GM12878 (cell line): ENCODE measurements at regions not wholly inside any gene's neighbourhood (a gene's known extent, or its start where the extent isn't known, plus 50 kb on each side); places are given as distances from the start of the nearest gene placed in this dataset.

Experiments used
- ATAC-seq: fragments of 200-7000 bp; cut with Tn5 transposase; 3 replicates; pipeline ENCODE4 v1.9.1; 2020; ENCODE audit warnings: mild to moderate bottlenecking, moderate library complexity
- BruUV-seq: library from RNA; stranded (reverse); fragments of 400-500 nt; replicated peaks from 2 replicates; lab custom pipeline; 2021; lab: Mats Ljungman, UMichigan
- CTCF ChIA-PET: fragments of 300-600 bp; sonication (Branson Sonifier 250); formaldehyde crosslinking; extraction: SDS; loops from one replicate; lab custom pipeline; 2021; ENCODE audit warnings: inconsistent platforms; lab: Yijun Ruan, JAX
- POLR2A ChIA-PET: fragments of 350-600 bp; formaldehyde crosslinking; extraction: SDS; loops from one replicate; lab custom pipeline; 2021; ENCODE audit warnings: inconsistent platforms; lab: Charles Lee
- RAD21 ChIA-PET: fragments of 300-600 bp; sonication (Branson Sonifier 250); formaldehyde crosslinking; loops from one replicate; lab custom pipeline; 2023; ENCODE audit warnings: antibody characterized with exemption; ENCODE audit not compliant: unreplicated experiment; lab: Charles Lee
- SMC1A ChIA-PET: fragments of 300-600 bp; sonication (Branson Sonifier 250); formaldehyde crosslinking; loops from one replicate; lab custom pipeline; 2023; ENCODE audit not compliant: unreplicated experiment, uncharacterized antibody; lab: Charles Lee
- DNase-seq: peaks from one replicate; pipeline ENCODE4 v3.0.0-alpha.2; 2011; ENCODE audit warnings: low read depth, low spot score
- FAIRE-seq: peaks from 3 replicates; lab custom pipeline; 2011; peaks lifted over from hg19 to GRCh38; lab: Jason Lieb, UNC
- H2AFZ ChIP-seq: 2 replicates; pipeline ENCODE4 v1.6.0; 2011; ENCODE audit warnings: low read depth, low read length, control low read depth; ENCODE audit not compliant: control insufficient read depth
- H3K27ac ChIP-seq: 2 replicates; pipeline ENCODE4 v1.5.1; 2011; ENCODE audit warnings: control low read depth; ENCODE audit not compliant: control insufficient read depth, insufficient read depth
- H3K27me3 ChIP-seq, 2 experiments: replicated peaks in 1 of 2; 2 replicates each; pipeline versions ENCODE4 v1.6.0 to v1.6.1; 2011; ENCODE audit warnings: low read length in 1 of 2; ENCODE audit not compliant: control insufficient read depth in 2 of 2, insufficient read depth in 2 of 2
- H3K36me3 ChIP-seq, 2 experiments: 2 replicates each; pipeline ENCODE4 v1.5.1; 2011; ENCODE audit warnings: low read length in 1 of 2; ENCODE audit not compliant: control insufficient read depth in 2 of 2, insufficient read depth in 2 of 2
- H3K4me1 ChIP-seq: 2 replicates; pipeline ENCODE4 v1.6.1; 2011; ENCODE audit warnings: mild to moderate bottlenecking, low read length, moderate library complexity, mixed read lengths; ENCODE audit not compliant: control insufficient read depth, insufficient read depth
- H3K4me2 ChIP-seq: 2 replicates; pipeline ENCODE4 v1.6.0; 2011; ENCODE audit warnings: control low read depth; ENCODE audit not compliant: control insufficient read depth, insufficient read depth
- H3K4me3 ChIP-seq: fragments of 200-600 bp; sonication (generic); 2 replicates; pipeline ENCODE4 v1.5.1; 2016
- H3K79me2 ChIP-seq: 2 replicates; pipeline ENCODE4 v1.6.0; 2011; ENCODE audit warnings: low read length; ENCODE audit not compliant: control insufficient read depth, insufficient read depth
- H3K9ac ChIP-seq: 2 replicates; pipeline ENCODE4 v1.8.0; 2011; ENCODE audit warnings: low read length, control low read depth, mixed read lengths; ENCODE audit not compliant: control insufficient read depth, insufficient read depth
- H3K9me3 ChIP-seq: replicated peaks from 3 replicates; pipeline ENCODE4 v1.5.1; 2011; ENCODE audit warnings: mild to moderate bottlenecking, low read length; ENCODE audit not compliant: control insufficient read depth, insufficient read depth
- H4K20me1 ChIP-seq: 2 replicates; pipeline ENCODE4 v1.6.0; 2011; ENCODE audit not compliant: control insufficient read depth, insufficient read depth
- E2F8 ChIP-seq: fragments of 450-650 bp; IDR thresholded peaks from 2 replicates; pipeline ENCODE4 v1.6.1; 2018; ENCODE audit warnings: mild to moderate bottlenecking, low read depth, moderate library complexity; ENCODE audit not compliant: partially characterized antibody
- HCFC1 ChIP-seq: fragments of 150-350 bp; IDR thresholded peaks from 2 replicates; pipeline ENCODE4 v1.6.1; 2014; ENCODE audit warnings: low read length
- KAT2A ChIP-seq: conservative IDR thresholded peaks from 2 replicates; pipeline ENCODE4 v1.6.1; 2011; ENCODE audit warnings: low read depth, low read length; ENCODE audit not compliant: control insufficient read depth
- MEF2A ChIP-seq: IDR thresholded peaks from 2 replicates; pipeline ENCODE4 v1.6.1; 2011; ENCODE audit warnings: low read depth, mild to moderate bottlenecking, low read length, moderate library complexity; ENCODE audit not compliant: insufficient read depth
- POLR2AphosphoS5 ChIP-seq: IDR thresholded peaks from 2 replicates; pipeline ENCODE4 v1.6.1; 2011; ENCODE audit warnings: mild to moderate bottlenecking, low read length, inconsistent platforms
- RAD21 ChIP-seq: IDR thresholded peaks from 2 replicates; pipeline ENCODE4 v1.6.1; 2011; ENCODE audit warnings: mild to moderate bottlenecking, low read depth, low read length, moderate library complexity; ENCODE audit not compliant: insufficient read depth
- SMAD1 ChIP-seq: fragments of 450-650 bp; IDR thresholded peaks from 2 replicates; pipeline ENCODE4 v1.6.1; 2018; ENCODE audit warnings: mild to moderate bottlenecking, low read depth; ENCODE audit not compliant: partially characterized antibody
- USF1 ChIP-seq: IDR thresholded peaks from 2 replicates; pipeline ENCODE4 v1.6.1; 2011; ENCODE audit warnings: borderline replicate concordance, low read depth, mild to moderate bottlenecking, moderate library complexity, mixed read lengths, low read length; ENCODE audit not compliant: insufficient read depth; ENCODE audit errors: extremely low read length
- ZNF622 ChIP-seq: fragments of 450-650 bp; IDR thresholded peaks from 2 replicates; pipeline ENCODE4 v1.6.1; 2017; ENCODE audit warnings: mild to moderate bottlenecking, inconsistent platforms
- WGBS: methylation state at CpG from one replicate; pipeline ENCODE4 v1.1.6; 2016; ENCODE audit warnings: low lambda C conversion rate; ENCODE audit not compliant: insufficient replicate concordance, insufficient coverage; ENCODE audit errors: missing lambda C conversion rate; 5-methylcytosine and 5-hydroxymethylcytosine counted together
- in situ Hi-C: fragments of 300-500 bp; cut with MboI; formaldehyde crosslinking; loops from 9 replicates; pipeline ENCODE4 v1.14.3; 2018; ENCODE audit warnings: mixed read lengths
- intact Hi-C: fragments of 100-400 bp; cut with micrococcal nuclease; formaldehyde crosslinking; loops from one replicate; pipeline ENCODE4 v1.14.2; 2022; ENCODE audit not compliant: unreplicated experiment

GRCh38 chr7:153942036-153942435 is 110.2 kb upstream of the DPP6 start (continued):
- TF ChIP-seq KAT2A = no peak

- POLR2A ChIA-PET = no interaction called here
- intact Hi-C loops (no loop called here), in situ Hi-C loops (no loop called here)
- WGBS = 1% methylated on average over 4 of the region's 4 CpGs
- Histone ChIP-seq H3K9me3 (no peaks in the 10 kb centered on the region), H2AFZ (no peak overlapping the region), H3K4me3 (no peak overlapping the region), H3K4me2 (no peak overlapping the region), H4K20me1 (no peaks in the 10 kb centered on the region), H3K36me3 (no peaks in the 10 kb centered on the region), H3K4me1 (no peaks in the 10 kb centered on the region), H3K27me3 (no peaks in the 10 kb centered on the region), H3K79me2 (no peaks in the 10 kb centered on the region), H3K27ac (no peak overlapping the region), H3K9ac (no peak overlapping the region)
- CTCF ChIA-PET = no interaction called here
- RAD21 ChIA-PET = no interaction called here
- DNase-seq = no peak
- no TSS peak for BruUV-seq
- SMC1A ChIA-PET = no interaction called here
- no peak for FAIRE-seq
- ATAC-seq = no peak
- TF ChIP-seq E2F8 (no peak), HCFC1 (no peak), MEF2A (no peak), ZNF622 (no peak), POLR2AphosphoS5 (no peak), RAD21 (no peak), SMAD1 (no peak), USF1 (no peak)
Measured at GRCh38 chr7:153943457-153943856, 108.7 kb upstream of the DPP6 start.
